ENCODE measurements at regions not wholly inside any gene's neighbourhood (a gene's known extent, or its start where the extent isn't known, plus 50 kb on each side); places are given as distances from the start of the nearest gene placed in this dataset.

GRCh38 chr4:106507440-106507839 lies 138.9 kb upstream of the GIMD1 start:
- TF ChIP-seq HMG20A (CRISPR knock-in tag; conservative IDR thresholded peaks at IDR 0.05), result no peak
- no peak for TF ChIP-seq ZNF699 (CRISPR knock-in tag; IDR thresholded peaks at IDR 0.05; ENCODE audit: insufficient replicate concordance)
- no peak for TF ChIP-seq MEF2D (tag; conservative IDR thresholded peaks at IDR 0.05; ENCODE audit: low read depth)
- no peak for TF ChIP-seq GATAD2A (IDR thresholded peaks at IDR 0.05)
- no peak for TF ChIP-seq E2F1 (CRISPR knock-in tag; IDR thresholded peaks at IDR 0.05)
- no peak for TF ChIP-seq TCFL5 (CRISPR knock-in tag; conservative IDR thresholded peaks at IDR 0.05)
- TF ChIP-seq VEZF1 (CRISPR knock-in tag; IDR thresholded peaks at IDR 0.05), result no peak
- TF ChIP-seq BDP1 (IDR thresholded peaks at IDR 0.05; ENCODE audit: insufficient read depth, insufficient read length), result no peak
